GM21529 (cell line): ENCODE measurements at regions not wholly inside any gene's neighbourhood (a gene's known extent, or its start where the extent isn't known, plus 50 kb on each side); places are given as distances from the start of the nearest gene placed in this dataset.

ENCODE experiments used
- ATAC-seq: cut with Tn5 transposase; IDR thresholded peaks from one replicate; pipeline ENCODE4 v1.9.1; 2021; ENCODE audit not compliant: unreplicated experiment

GRCh38 chr5:29779141-29779540, 1414.3 kb upstream of the CDH6 start:
- ATAC-seq: no peak

- no peak for ATAC-seq
Observed at GRCh38 chr5:29777373-29777772, 1416.1 kb upstream of the CDH6 start.

GRCh38 chr5:29770936-29771335, 1422.5 kb upstream of the CDH6 start:
- no peak for ATAC-seq

GRCh38 chr5:29769474-29769873, 1424.0 kb upstream of the CDH6 start:
- no peak for ATAC-seq

GRCh38 chr5:29758986-29759421, 1434.5 kb upstream of the CDH6 start:
- no peak for ATAC-seq

GRCh38 chr5:29750453-29750852, 1443.0 kb upstream of the CDH6 start:
- no peak for ATAC-seq

GRCh38 chr5:29744618-29745017, 1448.9 kb upstream of the CDH6 start:
- no peak for ATAC-seq

- no peak for ATAC-seq
Observed at GRCh38 chr5:29720954-29721353, 1472.5 kb upstream of the CDH6 start.

- ATAC-seq: no peak
Observed at GRCh38 chr5:29719171-29719570, 1474.3 kb upstream of the CDH6 start.

- no peak for ATAC-seq
Observed at GRCh38 chr5:29715167-29715566, 1478.3 kb upstream of the CDH6 start.

- ATAC-seq: no peak
Observed at GRCh38 chr5:29702875-29703274, 1490.6 kb upstream of the CDH6 start.

- ATAC-seq: no peak
Observed at GRCh38 chr5:29701600-29701999, 1491.9 kb upstream of the CDH6 start.

- ATAC-seq: no peak
Observed at GRCh38 chr5:29697785-29698414, 1495.6 kb upstream of the CDH6 start.

- ATAC-seq: no peak
Observed at GRCh38 chr5:29697278-29697677, 1496.2 kb upstream of the CDH6 start.

- ATAC-seq: no peak
Observed at GRCh38 chr5:29672678-29673077, 1520.8 kb upstream of the CDH6 start.

- no peak for ATAC-seq
Observed at GRCh38 chr5:29662876-29663275, 1530.6 kb upstream of the CDH6 start.

- ATAC-seq: no peak
Observed at GRCh38 chr5:29654954-29655353, 1538.5 kb upstream of the CDH6 start.

- no peak for ATAC-seq
Observed at GRCh38 chr5:29649321-29649720, 1544.2 kb upstream of the CDH6 start.

GRCh38 chr5:29642601-29643000, 1550.9 kb upstream of the CDH6 start:
- no peak for ATAC-seq

GRCh38 chr5:29614206-29614605, 1579.3 kb upstream of the CDH6 start:
- ATAC-seq: no peak

GRCh38 chr5:29588236-29588635, 1605.2 kb upstream of the CDH6 start:
- no peak for ATAC-seq

GRCh38 chr5:29587832-29588231, 1605.7 kb upstream of the CDH6 start:
- no peak for ATAC-seq

- no peak for ATAC-seq
Observed at GRCh38 chr5:29568028-29568427, 1625.5 kb upstream of the CDH6 start.
